ENCODE measurements at regions not wholly inside any gene's neighbourhood (a gene's known extent, or its start where the extent isn't known, plus 50 kb on each side); places are given as distances from the start of the nearest gene placed in this dataset.

DNA sequence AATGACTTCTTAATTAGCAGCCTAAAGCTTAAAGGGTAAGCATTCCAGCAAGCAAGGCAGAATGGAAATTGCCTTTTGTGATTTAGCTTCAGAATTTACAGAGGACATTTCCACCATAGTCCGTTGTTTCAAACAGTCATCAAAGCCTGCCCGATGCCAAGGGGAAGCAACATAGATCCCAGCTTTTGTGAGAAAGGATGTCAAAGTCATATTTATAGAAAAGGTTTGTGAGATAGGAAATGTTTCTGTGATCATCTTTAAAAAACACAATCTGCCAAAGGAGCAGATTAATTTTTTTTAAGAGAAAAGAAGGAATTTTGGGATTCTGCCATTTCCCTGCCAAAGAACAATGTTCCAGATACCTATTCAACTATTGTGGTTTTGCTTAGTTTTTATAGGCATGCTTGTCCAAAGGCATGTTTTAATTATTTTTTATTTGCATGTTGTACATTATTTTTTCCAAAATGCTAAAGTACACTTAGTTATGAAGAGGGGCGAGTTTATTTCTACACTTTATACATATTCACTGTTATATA lies 346.9 kb downstream of the ZNF608 start:
- TF ChIP-seq, protein P1, sequence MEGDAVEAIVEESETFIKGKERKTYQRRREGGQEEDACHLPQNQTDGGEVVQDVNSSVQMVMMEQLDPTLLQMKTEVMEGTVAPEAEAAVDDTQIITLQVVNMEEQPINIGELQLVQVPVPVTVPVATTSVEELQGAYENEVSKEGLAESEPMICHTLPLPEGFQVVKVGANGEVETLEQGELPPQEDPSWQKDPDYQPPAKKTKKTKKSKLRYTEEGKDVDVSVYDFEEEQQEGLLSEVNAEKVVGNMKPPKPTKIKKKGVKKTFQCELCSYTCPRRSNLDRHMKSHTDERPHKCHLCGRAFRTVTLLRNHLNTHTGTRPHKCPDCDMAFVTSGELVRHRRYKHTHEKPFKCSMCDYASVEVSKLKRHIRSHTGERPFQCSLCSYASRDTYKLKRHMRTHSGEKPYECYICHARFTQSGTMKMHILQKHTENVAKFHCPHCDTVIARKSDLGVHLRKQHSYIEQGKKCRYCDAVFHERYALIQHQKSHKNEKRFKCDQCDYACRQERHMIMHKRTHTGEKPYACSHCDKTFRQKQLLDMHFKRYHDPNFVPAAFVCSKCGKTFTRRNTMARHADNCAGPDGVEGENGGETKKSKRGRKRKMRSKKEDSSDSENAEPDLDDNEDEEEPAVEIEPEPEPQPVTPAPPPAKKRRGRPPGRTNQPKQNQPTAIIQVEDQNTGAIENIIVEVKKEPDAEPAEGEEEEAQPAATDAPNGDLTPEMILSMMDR (IDR thresholded peaks at IDR 0.05 in 2 of 3, conservative IDR thresholded peaks at IDR 0.05 in 1 of 3; ENCODE audit: borderline replicate concordance in 1 of 3, insufficient read depth in 1 of 3, low read depth in 2 of 3, low read length in 2 of 3), result no peak
- TF ChIP-seq, protein P2, sequence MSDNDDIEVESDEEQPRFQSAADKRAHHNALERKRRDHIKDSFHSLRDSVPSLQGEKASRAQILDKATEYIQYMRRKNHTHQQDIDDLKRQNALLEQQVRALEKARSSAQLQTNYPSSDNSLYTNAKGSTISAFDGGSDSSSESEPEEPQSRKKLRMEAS (IDR thresholded peaks at IDR 0.05), result no peak
- TF ChIP-seq, protein P3, sequence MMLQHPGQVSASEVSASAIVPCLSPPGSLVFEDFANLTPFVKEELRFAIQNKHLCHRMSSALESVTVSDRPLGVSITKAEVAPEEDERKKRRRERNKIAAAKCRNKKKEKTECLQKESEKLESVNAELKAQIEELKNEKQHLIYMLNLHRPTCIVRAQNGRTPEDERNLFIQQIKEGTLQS (IDR thresholded peaks at IDR 0.05), result no peak
- no peak for TF ChIP-seq POLR2A (IDR thresholded peaks at IDR 0.05; ENCODE audit: borderline replicate concordance, extremely low read depth, insufficient read depth, insufficient read length)
- TF ChIP-seq EZH2 (IDR thresholded peaks at IDR 0.05), result no peak
- no peak for TF ChIP-seq POLR2AphosphoS5 (IDR thresholded peaks at IDR 0.05; ENCODE audit: low read depth, low read length)
- TF ChIP-seq, protein P4, sequence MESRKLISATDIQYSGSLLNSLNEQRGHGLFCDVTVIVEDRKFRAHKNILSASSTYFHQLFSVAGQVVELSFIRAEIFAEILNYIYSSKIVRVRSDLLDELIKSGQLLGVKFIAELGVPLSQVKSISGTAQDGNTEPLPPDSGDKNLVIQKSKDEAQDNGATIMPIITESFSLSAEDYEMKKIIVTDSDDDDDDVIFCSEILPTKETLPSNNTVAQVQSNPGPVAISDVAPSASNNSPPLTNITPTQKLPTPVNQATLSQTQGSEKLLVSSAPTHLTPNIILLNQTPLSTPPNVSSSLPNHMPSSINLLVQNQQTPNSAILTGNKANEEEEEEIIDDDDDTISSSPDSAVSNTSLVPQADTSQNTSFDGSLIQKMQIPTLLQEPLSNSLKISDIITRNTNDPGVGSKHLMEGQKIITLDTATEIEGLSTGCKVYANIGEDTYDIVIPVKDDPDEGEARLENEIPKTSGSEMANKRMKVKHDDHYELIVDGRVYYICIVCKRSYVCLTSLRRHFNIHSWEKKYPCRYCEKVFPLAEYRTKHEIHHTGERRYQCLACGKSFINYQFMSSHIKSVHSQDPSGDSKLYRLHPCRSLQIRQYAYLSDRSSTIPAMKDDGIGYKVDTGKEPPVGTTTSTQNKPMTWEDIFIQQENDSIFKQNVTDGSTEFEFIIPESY (IDR thresholded peaks at IDR 0.05; ENCODE audit: extremely low read depth, insufficient replicate concordance, low read length), result no peak
- TF ChIP-seq EGR1 (IDR thresholded peaks at IDR 0.05; ENCODE audit: low read depth), result no peak
- TF ChIP-seq SIN3A (IDR thresholded peaks at IDR 0.05; ENCODE audit: low read depth), result no peak
- TF ChIP-seq RAD21 (IDR thresholded peaks at IDR 0.05; ENCODE audit: low read depth), result no peak
- TF ChIP-seq EZH2phosphoT487 (IDR thresholded peaks at IDR 0.05; ENCODE audit: borderline replicate concordance), result no peak
- no peak for TF ChIP-seq ZNF274 (IDR thresholded peaks at IDR 0.05; ENCODE audit: low read depth, low read length)
- TF ChIP-seq, protein P5, sequence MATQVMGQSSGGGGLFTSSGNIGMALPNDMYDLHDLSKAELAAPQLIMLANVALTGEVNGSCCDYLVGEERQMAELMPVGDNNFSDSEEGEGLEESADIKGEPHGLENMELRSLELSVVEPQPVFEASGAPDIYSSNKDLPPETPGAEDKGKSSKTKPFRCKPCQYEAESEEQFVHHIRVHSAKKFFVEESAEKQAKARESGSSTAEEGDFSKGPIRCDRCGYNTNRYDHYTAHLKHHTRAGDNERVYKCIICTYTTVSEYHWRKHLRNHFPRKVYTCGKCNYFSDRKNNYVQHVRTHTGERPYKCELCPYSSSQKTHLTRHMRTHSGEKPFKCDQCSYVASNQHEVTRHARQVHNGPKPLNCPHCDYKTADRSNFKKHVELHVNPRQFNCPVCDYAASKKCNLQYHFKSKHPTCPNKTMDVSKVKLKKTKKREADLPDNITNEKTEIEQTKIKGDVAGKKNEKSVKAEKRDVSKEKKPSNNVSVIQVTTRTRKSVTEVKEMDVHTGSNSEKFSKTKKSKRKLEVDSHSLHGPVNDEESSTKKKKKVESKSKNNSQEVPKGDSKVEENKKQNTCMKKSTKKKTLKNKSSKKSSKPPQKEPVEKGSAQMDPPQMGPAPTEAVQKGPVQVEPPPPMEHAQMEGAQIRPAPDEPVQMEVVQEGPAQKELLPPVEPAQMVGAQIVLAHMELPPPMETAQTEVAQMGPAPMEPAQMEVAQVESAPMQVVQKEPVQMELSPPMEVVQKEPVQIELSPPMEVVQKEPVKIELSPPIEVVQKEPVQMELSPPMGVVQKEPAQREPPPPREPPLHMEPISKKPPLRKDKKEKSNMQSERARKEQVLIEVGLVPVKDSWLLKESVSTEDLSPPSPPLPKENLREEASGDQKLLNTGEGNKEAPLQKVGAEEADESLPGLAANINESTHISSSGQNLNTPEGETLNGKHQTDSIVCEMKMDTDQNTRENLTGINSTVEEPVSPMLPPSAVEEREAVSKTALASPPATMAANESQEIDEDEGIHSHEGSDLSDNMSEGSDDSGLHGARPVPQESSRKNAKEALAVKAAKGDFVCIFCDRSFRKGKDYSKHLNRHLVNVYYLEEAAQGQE (IDR thresholded peaks at IDR 0.05; ENCODE audit: low read depth), result no peak

Data from HCT116 (cell line).